ENCODE measurements at regions not wholly inside any gene's neighbourhood (a gene's known extent, or its start where the extent isn't known, plus 50 kb on each side); places are given as distances from the start of the nearest gene placed in this dataset.

DNA sequence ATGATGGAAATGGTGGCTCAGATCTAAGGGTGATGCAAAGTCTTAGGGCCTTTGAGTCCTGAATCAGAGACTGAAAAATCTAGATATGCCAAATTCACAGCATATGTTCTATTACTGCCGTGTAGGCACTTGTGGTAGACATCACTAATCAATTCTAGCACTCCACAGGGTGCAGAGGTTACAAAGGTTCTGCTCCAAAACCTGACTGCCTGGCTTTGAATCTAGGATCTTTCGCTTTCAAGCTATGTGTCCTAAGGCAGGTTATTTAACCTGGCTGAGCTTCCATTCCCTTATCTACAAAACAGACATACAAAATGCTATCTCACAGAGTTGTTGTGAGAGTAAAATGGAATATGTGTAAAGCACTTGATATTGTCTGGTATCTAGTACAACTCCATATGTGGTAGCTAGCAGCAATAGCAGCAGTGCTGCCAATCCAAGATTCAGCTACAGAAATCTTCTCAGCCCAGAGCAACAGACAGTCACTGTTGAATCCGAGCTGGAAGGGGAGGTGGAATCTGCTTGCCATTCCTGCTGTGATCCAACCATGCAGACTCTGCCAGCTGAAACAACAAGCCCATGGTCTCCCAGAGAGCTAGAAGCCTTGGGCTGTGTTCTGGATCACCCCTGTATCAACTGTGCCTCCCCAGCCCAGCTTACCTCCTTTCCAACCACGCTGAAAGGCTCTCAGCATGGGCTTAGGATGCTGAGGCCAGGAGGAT is 206.9 kb downstream of the TFAP2C start:
- DNase-seq (ENCODE audit: low spot score), result no peak

DNA sequence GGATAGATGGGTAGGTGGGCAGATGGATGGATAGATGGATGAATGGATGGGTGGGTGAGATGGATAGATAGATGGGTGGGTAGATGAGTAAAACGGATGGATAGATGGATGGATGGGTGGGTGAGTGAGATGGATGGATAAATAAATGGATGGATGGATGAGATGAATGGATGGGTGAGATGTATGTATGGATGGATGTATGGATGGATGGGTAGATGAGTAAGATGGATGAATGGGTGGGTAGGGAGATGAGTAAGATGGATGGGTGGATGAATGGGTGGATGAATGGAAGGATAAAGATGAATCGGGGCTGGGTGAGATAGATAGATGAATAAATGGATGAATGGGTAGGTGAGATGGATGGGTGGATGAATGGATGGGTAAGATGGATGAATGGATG is 210.1 kb downstream of the TFAP2C start:
- DNase-seq (ENCODE audit: low spot score), result no peak

DNA sequence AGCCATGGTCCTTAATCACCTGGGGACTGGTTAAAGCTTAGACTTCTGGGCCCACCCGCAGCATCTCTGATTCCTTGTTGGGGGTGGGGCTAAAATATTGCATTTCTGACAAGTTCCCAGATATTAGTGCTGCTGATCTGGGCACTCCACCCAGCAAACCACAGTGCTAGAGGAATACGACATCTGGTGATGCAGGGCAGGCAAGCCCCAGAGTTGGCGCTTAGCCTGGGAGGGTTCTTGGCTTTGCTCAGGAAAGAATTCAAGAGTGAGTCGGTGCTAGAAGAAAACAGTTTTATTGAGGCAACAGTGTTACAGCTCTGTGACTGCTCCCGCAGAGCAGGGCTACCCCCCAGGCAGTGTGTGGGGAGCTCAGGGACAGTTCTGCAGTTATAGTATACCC is 210.7 kb downstream of the TFAP2C start:
- no peak for DNase-seq (ENCODE audit: low spot score)

DNA sequence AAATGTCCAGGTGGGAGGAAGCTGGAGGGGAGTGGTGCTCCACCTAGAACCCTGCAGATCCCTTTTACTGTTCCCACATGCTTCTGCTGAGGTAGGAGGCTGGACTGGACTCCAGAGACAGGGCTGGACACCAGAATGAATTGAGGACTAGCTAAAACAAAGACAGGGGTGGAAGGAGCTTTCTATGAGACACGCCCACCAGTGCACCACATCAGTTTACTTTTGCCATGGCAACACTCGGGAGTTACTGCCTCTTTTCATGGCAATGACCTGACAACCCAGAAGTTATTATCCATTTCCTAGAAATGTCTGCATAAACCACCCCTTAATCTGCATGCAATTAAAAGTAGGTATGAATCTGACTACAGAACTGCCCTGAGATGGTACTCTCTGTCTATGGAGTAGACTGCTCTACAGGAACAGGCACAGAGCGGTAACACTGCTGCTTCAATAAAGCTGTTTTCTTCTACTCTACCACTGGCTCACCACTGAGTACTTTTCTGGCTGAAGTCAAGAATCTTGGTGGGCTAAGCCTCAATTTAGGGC is 211.7 kb downstream of the TFAP2C start:
- no peak for DNase-seq (ENCODE audit: low spot score)

DNA sequence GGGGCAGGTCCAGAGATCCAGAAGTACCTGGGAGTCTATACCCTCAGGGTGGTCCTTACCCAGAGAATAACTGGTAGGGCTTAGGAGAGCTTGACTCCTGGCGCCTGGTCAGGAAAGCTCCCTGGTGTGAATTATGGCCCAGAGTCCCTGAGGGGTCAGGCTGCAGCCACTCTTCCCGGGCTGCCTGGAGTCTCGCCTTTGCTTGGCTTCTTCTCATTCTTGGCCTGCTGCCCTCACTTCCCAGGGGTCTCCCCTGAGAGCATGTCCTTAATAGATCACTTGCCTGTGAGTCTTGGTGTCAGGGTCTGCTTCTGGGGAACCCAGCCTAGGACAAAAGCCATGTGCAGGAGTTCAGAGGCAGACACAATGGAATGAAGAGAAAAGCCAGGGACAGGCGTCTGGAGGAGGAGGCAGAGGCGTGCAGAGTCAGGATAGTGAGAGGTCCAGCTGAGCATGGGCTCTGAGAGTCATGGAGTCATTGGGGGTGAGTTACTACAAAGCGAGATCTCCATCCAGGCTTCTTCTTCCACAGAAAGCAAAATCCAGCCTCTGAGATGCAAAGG is 212.3 kb downstream of the TFAP2C start:
- no peak for DNase-seq (ENCODE audit: low spot score)

DNA sequence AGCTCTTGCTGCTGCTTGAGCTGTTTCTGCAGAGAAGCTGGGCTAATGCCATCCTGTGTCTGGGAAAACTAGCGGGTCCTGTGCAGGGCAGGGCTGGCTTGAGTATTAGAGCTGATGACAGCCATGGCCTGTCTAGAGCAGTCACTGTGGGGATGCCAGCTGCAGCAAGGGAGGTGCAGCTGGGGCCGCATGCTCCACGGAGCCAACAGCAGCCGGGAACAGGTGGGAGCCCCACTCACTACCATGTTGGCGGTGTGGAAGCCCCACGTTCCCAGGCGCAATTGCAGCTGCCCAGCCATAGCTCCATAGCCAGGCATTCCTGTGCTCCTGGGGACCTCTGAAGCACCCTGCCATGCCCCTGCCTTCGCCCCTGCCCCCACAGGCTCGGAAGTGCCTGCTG is 212.9 kb downstream of the TFAP2C start:
- DNase-seq (ENCODE audit: low spot score), result no peak

DNA sequence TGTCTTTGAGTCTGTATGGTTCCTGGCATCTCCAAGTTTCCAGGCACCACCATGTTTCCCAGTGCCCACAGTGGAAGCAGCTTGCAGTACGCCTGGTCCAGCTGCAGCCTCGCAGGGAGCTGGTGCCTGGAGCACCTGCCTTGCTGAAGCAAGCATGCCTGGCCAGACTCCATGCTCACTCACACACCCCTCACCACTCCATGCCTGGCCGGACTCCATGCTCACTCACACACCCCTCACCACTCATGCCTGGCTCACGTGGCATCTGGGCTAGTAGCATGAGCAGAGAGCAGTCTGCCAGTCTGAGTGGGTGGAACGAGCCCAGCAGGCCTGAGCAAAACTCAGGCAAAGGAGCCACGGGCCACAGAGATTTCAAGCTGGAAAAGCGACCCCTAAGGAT is 214.3 kb downstream of the TFAP2C start:
- DNase-seq (ENCODE audit: low spot score), result no peak

DNA sequence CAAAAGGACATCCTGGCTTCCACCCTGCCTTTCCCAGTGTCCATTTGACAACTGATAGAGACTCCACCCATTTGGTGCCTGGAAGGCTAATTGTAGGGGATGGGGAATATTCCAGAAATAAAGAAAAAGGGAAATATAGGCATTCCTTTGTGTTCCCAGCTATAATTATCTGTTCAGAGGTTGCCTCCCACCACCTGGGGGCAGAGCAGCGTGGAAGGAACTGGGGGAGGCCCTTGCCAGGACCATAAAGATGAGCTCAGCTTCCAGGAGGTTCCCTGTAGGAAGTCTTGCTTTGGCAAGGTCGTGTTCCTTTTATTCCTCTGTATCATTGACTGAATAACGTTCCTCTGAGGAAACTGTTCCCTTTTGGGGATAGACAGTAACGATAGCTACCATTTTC is 214.7 kb downstream of the TFAP2C start:
- DNase-seq (ENCODE audit: low spot score), result no peak

DNA sequence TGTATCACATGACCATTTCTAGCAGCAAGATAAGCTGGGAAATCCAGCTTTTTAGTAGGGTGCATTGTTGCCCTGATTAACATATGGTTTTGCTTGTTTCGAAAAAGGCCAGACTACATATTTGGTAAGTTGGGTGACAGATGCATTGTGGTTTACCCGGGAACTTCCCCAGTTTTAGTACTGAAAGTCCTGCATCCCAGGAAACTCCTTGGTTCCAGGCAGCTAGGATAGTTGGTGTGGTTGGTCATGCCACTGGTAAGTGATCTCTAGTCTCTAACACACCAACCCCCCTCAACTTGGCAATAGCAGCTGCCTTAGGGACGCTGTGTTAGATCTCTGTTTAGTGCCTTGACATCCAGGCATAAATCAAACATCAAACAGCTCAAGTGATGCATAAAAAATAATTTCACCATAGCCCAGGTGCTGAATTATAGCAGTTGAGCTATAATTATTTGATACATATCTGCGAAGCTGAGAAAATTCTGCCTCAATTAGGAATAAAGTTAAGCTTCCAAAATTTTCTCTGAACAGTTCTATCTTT is 216.5 kb downstream of the TFAP2C start:
- no peak for DNase-seq (ENCODE audit: low spot score)

DNA sequence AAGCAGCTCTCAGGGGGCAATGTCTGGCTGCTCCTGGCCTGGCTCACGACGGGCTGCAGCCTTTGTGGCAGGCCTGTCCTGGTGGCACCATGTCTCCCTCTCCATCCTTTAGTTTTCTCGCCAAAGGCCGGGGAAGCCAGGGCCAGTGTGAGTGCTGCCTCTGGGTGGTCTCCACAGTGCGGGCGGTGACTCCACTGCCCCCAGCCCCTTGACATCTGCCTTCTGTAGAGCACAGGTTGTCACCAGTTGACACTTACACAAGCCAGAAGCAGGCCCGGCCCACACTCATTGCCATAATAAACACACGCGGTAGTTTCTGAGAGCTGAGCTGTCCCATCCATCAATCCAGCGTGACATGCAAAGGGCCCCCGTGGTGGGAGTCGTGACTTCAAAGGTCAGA is 219.5 kb downstream of the TFAP2C start:
- no peak for DNase-seq (ENCODE audit: low spot score)

DNA sequence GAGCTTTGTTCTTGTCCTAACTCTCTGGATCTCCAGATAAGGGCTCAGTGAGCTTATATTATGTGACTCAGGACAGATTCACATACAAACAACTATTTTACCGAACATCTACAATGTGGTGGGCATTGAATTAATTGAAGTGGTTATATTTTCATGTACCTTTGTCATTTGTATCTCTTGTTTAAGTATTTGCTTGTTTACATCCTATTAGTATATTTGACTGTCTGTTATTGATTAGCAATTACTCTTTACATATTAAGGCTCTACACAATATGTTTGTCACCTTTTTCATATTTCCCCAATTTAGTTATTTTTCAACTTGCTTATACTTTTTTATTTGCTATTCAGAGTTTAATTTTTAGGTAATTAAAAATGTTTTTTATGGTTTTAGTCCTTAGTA is 222.4 kb downstream of the TFAP2C start:
- no peak for DNase-seq (ENCODE audit: low spot score)

DNA sequence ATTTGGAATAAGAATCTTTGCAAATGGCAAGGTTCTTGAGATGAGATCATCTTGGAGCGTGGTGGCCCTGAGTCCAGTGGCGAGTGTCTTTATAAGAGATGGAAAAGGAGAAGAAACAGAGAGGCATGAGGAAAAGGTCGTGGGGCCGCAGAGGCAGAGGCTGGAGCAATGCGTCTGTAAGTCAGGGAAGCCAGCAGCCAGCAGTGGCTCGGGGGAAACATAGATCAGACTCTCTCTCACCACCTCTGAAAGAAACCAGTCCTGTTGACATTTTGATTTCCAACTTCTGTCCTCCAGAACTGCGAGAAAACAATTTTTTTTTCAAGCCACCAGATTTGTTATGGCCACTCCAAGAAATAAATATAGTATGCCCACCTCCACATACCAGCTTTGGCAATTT is 226.6 kb downstream of the TFAP2C start:
- no peak for DNase-seq (ENCODE audit: low spot score)

DNA sequence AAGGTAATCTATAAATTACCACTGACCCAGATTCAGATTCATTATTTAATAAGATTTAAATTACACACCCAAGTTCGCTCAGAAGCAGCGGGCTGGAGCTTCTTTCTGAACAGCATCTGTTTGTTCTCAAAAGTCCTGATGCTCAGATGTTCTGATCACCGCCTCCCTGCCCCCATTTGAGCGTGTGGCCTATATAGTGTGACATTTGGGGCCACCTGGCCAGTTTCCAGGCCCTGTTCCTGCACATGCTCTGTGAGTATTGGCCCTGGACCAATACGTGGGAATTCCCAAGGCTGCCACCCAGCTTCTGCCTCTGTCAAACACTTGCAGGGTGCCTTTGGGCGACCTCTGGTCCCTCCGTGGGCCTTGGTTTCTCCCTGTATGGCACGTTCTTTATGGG is 228.8 kb downstream of the TFAP2C start:
- no peak for DNase-seq (ENCODE audit: low spot score)

DNA sequence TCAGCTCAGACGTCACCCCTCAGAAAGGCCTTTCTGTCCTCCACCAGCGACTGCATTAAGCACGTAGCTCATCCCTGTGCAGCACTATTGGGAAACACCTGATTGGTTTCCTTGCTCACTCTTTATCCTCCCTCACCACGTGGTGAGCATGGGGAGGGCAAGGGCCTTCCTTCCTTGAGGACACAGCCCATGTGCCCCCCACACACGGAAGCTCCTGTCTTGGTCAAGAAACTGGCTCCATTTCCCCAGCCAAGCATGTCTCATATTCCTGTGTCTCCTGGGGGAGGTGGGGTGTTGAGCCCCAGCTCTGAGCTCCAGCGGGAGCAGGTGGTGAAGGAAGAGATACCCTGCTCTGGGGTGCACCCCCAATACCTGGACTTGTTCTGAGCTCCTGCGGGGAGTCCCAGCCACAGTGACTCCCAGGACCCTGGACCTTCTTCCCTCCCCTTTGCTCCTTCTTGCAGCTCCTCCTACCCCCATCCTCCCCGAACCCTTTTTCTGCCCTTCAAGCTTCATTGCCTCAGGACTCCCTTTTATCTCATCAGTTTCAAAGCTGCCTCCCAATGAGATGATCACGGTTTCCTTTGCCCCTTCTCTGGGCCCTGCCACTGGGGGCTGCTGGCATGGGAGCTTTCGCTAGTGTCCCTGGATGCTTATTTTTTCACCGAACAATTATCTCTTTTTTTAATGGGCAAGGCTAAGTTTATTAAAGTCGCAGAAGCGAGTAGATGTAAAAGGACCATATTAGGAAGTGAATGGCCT is 230.1 kb downstream of the TFAP2C start:
- DNase-seq (ENCODE audit: low spot score), result no peak

DNA sequence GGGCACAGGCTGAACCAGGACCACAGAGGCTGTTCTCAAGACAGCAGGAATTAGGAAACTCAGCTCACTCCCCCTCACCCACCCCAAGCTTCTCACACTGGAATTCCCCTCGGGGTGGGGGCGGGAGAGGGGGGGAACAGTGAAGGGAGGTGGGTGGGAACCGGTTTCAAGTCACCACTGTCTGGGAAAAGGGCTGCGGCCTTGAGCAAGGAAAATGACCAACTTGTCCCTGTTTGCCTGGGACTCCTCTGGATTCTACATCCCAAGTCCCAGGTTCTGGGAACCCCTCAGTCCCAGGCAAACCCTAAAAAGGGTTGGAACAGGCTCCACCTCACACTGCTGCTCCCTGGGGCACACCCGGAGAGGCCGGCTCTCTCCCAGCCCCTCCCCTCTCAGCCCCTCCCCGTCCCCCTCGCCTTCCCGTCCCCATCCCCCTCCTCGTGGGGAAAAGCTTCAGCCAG is 230.7 kb downstream of the TFAP2C start:
- DNase-seq (ENCODE audit: low spot score), result no peak

DNA sequence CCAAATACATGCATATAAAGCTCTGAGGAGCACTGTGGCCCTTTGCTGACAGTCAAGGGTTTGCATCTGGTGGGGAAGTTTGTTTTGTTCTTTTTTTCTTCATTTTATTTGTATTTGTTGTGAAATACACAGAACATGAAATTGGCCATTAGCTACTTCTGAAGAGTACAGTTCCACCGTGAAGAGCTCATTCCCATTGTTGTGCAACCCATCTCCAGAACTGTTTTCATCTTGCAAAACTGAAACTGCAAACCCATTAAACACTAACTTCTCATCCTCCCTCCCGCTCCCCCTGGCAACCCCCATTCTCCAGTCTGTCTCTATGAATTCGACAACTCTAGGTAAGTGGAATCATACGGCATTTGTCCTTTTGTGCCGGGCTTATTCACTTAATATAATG is 231.3 kb downstream of the TFAP2C start:
- no peak for DNase-seq (ENCODE audit: low spot score)

DNA sequence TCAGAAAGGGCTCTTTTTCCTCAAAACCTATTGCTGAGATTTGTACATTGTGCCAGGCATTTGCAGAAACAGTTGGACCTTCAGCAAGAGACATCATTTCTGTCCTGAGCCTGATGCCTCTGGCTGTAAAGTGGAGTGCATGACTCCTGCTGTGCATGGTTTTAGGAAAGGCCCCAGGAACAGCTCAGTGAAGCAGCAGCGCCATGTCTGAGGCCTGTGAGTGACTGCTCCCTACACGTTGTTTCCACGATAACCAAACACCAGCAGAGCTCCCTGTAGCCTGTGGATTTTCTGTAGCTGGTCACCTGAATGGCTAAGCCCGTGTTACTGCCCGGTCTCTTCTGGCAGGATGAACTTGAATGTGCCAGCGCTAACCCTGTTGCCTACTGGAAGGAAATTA is 232.5 kb downstream of the TFAP2C start:
- no peak for DNase-seq (ENCODE audit: low spot score)

DNA sequence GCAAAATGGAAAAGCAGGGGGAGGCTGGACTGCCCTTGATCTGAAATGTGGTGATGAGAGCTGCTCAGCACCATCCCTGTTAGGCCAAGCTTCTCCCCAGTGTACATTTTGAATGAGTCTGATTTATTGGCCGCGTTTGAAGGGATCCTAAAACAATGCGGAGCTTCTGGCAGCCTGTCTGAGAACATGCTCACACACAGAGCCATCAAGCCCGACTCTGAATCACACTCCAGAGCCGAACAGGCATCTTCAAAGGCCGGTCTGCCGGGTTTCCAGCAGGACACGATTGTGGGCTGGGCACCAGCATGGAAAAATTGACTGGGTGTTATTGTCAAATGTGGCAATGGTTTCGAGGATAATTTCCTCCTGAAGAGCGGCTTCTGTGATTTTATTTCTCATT is 235.9 kb downstream of the TFAP2C start:
- DNase-seq (ENCODE audit: low spot score), result no peak

DNA sequence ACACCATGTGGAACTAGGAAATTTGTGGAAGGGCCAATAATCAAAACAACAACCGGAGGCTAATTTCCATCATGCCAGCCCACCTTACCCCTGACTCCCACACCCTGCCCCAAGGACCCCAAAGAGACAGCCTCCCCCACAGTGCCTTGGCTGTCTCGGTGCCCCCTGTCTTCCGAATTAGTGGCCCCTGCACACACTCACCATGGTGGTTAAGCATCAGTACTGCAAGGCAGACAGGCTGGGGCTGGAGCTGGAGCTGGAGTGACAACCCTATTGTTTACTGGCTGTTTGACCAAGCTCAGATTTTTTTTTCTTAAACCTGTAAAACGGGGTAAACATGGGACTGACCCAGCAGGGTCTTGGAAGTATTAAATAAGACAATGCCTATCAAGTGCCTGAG is 238.0 kb downstream of the TFAP2C start:
- DNase-seq (ENCODE audit: low spot score), result no peak

DNA sequence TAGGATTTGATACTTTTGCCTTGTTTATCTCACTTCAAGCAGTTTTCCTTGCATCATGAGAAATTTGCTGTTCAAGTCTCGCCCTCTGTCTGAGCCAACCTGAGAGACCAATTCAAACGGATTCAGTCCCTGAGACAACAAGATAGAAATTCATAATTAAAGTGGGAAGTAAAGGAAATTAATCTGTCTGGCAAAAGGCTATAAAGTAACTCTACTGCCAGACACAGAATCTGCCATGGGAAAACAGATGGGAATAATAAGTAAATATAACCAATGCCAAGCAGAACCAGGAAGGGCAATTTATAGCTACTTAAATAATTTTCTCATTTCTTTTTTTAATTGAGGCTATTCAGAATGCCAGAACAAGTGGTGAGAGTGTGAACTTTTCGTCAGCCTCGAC is 239.6 kb downstream of the TFAP2C start:
- no peak for DNase-seq (ENCODE audit: low spot score)

DNA sequence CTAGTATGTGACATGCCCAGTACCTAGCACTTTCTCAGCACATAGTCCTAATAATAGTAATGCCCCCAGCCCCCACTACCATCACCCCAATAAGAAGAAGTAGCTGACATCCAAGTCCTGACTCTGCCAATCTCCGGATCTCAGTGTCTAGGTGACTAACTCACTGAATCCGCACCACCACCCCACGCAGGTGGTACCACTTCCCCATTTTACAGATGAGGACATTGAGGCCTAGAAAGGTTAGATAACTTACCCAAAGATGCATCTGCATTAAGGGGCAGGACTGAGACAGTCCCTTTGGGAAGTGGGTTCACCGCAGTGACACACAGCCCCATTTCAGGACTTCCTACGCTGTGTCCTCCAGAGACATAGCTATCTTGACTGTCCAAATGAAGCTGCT is 241.2 kb downstream of the TFAP2C start:
- DNase-seq (ENCODE audit: low spot score), result no peak

DNA sequence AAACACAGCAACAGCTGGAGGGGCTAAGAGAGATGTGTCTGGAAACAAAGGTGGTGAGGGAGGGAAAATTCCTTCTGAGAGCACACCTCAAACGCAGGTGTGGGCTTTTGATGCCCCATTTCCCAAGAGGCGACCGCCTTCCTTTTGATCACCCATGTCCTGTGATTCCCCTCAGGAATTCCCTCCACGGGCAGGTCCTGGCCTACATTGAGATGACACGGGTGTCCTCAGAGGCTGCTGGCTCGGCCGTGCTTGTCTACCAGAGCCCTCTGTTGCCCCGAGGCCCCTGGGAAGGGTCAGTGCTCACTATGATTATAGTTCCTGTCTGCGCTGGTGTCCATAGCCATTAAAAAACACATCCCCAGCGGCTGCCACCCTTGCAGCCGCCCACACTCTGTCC is 242.6 kb downstream of the TFAP2C start:
- DNase-seq (ENCODE audit: low spot score), result no peak

All from GM03348 (cell line).